ENCODE measurements at regions not wholly inside any gene's neighbourhood (a gene's known extent, or its start where the extent isn't known, plus 50 kb on each side); places are given as distances from the start of the nearest gene placed in this dataset.

- TF ChIP-seq POLR2A (IDR thresholded peaks at IDR 0.05): no peak
- TF ChIP-seq, protein P1, sequence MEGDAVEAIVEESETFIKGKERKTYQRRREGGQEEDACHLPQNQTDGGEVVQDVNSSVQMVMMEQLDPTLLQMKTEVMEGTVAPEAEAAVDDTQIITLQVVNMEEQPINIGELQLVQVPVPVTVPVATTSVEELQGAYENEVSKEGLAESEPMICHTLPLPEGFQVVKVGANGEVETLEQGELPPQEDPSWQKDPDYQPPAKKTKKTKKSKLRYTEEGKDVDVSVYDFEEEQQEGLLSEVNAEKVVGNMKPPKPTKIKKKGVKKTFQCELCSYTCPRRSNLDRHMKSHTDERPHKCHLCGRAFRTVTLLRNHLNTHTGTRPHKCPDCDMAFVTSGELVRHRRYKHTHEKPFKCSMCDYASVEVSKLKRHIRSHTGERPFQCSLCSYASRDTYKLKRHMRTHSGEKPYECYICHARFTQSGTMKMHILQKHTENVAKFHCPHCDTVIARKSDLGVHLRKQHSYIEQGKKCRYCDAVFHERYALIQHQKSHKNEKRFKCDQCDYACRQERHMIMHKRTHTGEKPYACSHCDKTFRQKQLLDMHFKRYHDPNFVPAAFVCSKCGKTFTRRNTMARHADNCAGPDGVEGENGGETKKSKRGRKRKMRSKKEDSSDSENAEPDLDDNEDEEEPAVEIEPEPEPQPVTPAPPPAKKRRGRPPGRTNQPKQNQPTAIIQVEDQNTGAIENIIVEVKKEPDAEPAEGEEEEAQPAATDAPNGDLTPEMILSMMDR (IDR thresholded peaks at IDR 0.05): no peak
Observed at GRCh38 chr17:53891726-53892125, 69.0 kb downstream of the KIF2B start.

GRCh38 chr17:53892222-53892621, 69.5 kb downstream of the KIF2B start:
- no peaks in the 10 kb centered on the region for H3K36me3 ChIP-seq
- no peaks in the 10 kb centered on the region for H3K27me3 ChIP-seq
- H3K9me3 ChIP-seq: peaks cover 0 to 15% (median 4%) of the 10 kb centered on the region in 12 donors
- no peak for TF ChIP-seq POLR2A (IDR thresholded peaks at IDR 0.05)
- TF ChIP-seq, protein P1 (IDR thresholded peaks at IDR 0.05): no peak
- ATAC-seq: no peak
- WGBS, 4 donors: 81 to 93% (median 86%) methylated on average over 3 of the region's 3 CpGs
- no peak for DNase-seq
- no peak overlapping the region for H3K4me3 ChIP-seq
- H3K4me1 ChIP-seq: no peaks in the 10 kb centered on the region
- no peak overlapping the region for H3K27ac ChIP-seq
- intact Hi-C loops (cut with DNase I): no loop called here

More at GRCh38 chr17:53891726-53892125, 69.0 kb downstream of the KIF2B start:
- Histone ChIP-seq H3K4me3 (no peak overlapping the region), H3K9me3 (peaks cover 0 to 18% (median 4%) of the 10 kb centered on the region in 12 donors), H3K27ac (no peak overlapping the region), H3K36me3 (no peaks in the 10 kb centered on the region), H3K27me3 (no peaks in the 10 kb centered on the region), H3K4me1 (no peaks in the 10 kb centered on the region)
- DNase-seq (no peak), ATAC-seq (no peak)
- intact Hi-C loops (cut with DNase I): no loop called here
- 81 to 85% (median 84%) methylated on average over 4 of the region's 4 CpGs for WGBS, 4 donors

- TF ChIP-seq, protein P1 (IDR thresholded peaks at IDR 0.05): no peak
- no peaks in the 10 kb centered on the region for H3K4me1 ChIP-seq
- H3K9me3 ChIP-seq: peaks cover 0 to 3% (median 0%) of the 10 kb centered on the region in 12 donors
- no peaks in the 10 kb centered on the region for H3K36me3 ChIP-seq
- no peaks in the 10 kb centered on the region for H3K27me3 ChIP-seq
- DNase-seq (no peak), ATAC-seq (no peak)
- 34 to 71% (median 41%) methylated on average over 1 of the region's 1 CpG for WGBS, 4 donors
- intact Hi-C loops (cut with DNase I): no loop called here
- no peak overlapping the region for H3K4me3 ChIP-seq
- no peak overlapping the region for H3K27ac ChIP-seq
Observed at GRCh38 chr17:53894591-53894990, 71.9 kb downstream of the KIF2B start.

DNA sequence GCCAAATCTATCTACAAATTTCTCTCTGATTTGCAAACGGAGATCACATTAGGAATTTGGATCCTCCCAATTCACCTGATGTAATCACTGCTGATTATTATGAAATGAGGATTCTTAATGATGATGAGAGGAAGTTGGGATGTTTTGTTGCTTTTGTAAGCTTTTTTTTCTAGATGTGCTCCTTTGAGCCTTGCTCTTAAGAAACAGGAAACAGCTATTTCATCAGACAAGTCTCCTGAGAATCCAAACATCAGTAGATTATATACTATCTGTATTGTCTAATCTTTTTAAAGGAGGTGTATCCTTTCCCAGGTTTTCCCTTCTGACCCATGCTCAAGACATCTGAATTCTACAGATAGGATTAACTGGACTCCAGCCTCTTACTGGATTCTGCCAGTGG, 73.3 kb downstream of the KIF2B start:
- ATAC-seq (no peak), DNase-seq (no peak)
- 52 to 63% (median 61%) methylated on average over 1 of the region's 1 CpG for WGBS, 4 donors
- no peaks in the 10 kb centered on the region for H3K4me1 ChIP-seq
- H3K27me3 ChIP-seq: no peaks in the 10 kb centered on the region
- no peak overlapping the region for H3K27ac ChIP-seq
- peaks cover 0 to 9% (median 0%) of the 10 kb centered on the region in 12 donors for H3K9me3 ChIP-seq
- no peak overlapping the region for H3K4me3 ChIP-seq
- intact Hi-C loops (cut with DNase I): no loop called here
- H3K36me3 ChIP-seq: no peaks in the 10 kb centered on the region
- TF ChIP-seq POLR2A (IDR thresholded peaks at IDR 0.05): no peak

DNA sequence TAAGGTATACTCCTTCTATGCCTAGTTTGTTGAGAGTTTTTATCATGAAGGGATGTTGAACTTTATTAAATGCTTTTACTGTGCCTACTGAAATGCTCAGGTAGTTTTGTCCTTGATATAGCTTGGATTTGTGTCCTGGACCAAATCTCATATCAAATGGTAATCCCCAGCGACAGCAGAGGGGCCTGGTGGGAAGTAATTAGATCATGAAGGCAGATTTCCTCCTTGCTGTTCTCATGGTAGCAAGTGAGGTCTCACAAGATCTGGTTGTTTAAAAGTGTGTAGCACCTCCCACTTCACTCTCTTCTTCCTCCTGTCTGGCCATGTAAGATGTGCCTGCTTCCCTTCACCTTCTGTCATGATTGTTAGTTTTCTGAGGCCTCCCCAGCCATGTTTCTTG, 78.2 kb downstream of the KIF2B start:
- Histone ChIP-seq H3K4me1 (no peaks in the 10 kb centered on the region), H3K27me3 (no peaks in the 10 kb centered on the region), H3K27ac (no peak overlapping the region), H3K36me3 (no peaks in the 10 kb centered on the region), H3K4me3 (no peak overlapping the region), H3K9me3 (peaks cover 0 to 31% (median 3%) of the 10 kb centered on the region in 12 donors)
- ATAC-seq (no peak), DNase-seq (no peak)
- intact Hi-C loops (cut with DNase I): no loop called here
- no peak for TF ChIP-seq POLR2A (IDR thresholded peaks at IDR 0.05)
- TF ChIP-seq, protein P1 (IDR thresholded peaks at IDR 0.05): no peak
- 68 to 95% (median 82%) methylated on average over 1 of the region's 1 CpG for WGBS, 4 donors

Measured in heart left ventricle (tissue), 16 donors.